ENCODE measurements at regions not wholly inside any gene's neighbourhood (a gene's known extent, or its start where the extent isn't known, plus 50 kb on each side); places are given as distances from the start of the nearest gene placed in this dataset.

- FAIRE-seq, result no peak
Observed at GRCh38 chr18:53749766-53750165, 474.7 kb downstream of the MBD2 start.

GRCh38 chr18:53747663-53748160, 476.8 kb downstream of the MBD2 start:
- FAIRE-seq, result no peak

GRCh38 chr18:53747210-53747609, 477.3 kb downstream of the MBD2 start:
- no peak for FAIRE-seq

DNA sequence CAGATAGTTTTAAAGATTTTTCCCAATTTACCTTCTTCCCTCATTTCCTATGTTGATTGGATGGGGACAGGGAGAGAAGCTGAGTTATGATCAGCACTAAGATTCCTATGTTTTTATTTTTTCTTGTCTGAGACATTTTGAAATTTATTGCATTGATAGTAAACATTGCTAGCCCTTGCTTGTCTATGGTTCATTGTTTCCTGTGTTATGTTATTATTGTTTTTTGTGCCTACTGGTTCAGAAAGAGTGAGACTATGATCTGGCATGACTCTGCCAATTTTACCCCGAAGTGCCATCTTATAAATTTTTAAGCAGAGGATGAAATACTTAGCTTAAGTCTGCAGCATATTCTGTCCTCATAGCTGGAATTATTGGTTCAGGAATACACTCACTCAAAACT, 478.5 kb downstream of the MBD2 start:
- no peak for FAIRE-seq

DNA sequence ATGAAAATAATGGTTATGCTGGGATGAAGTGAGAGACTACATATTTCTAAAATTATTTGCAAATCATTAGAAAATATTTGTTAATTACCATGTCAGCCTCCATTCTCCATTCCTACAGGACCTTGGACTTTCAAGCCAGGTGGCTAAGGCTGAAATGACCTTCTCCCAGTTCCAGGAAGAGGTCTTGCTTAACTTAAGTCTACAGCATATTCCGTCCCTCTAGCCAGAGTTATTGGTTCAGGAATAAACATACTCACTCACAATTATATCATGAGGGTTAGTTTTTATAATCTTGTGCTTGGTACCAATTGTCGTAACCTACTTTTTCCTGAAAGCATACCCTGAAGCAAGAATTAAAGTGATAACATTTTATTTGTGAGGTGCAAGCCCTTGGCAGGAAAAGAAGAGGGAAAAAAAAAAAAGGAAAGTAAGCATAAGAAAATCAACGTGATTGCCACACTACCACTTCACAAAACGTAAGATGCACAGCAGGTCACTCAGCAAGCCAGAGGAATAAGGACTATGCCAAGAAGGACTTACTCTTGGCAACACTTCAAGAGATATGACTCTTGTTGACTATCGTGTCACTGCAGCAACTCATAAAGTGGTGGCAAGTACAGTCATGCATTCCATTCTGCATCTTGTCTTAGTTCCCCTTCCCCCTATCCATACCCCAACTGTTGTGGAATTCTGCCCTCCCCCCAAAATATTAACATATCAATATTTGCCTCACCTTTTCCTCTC, 479.1 kb downstream of the MBD2 start:
- no peak for FAIRE-seq

- no peak for FAIRE-seq
Observed at GRCh38 chr18:53739700-53740099, 484.8 kb downstream of the MBD2 start.

- no peak for FAIRE-seq
Observed at GRCh38 chr18:53735526-53735925, 488.9 kb downstream of the MBD2 start.

- no peak for FAIRE-seq
Observed at GRCh38 chr18:53715243-53715853, 509.1 kb downstream of the MBD2 start.

- no peak for FAIRE-seq
Observed at GRCh38 chr18:53710080-53710479, 514.4 kb downstream of the MBD2 start.

- no peak for FAIRE-seq
Observed at GRCh38 chr18:53702480-53702879, 522.0 kb downstream of the MBD2 start.

DNA sequence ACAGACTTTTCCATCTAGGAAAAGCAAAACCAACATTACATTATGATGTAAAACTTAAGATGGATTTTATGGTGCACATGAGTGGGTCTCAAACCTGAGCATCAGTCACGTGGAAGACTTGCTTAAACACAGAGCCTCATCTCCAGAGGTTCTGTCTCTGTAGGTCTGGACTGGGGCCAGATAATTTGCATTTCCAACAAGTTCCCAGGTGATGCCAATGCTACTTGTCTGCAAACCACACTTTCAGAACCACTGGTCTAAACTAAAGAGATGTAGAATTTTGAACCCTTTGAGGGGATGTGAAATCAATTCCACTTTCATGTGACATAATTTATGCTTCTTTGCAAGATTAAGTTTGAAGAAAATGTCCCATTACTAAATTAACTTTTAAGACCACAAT, 522.8 kb downstream of the MBD2 start:
- FAIRE-seq, result no peak

DNA sequence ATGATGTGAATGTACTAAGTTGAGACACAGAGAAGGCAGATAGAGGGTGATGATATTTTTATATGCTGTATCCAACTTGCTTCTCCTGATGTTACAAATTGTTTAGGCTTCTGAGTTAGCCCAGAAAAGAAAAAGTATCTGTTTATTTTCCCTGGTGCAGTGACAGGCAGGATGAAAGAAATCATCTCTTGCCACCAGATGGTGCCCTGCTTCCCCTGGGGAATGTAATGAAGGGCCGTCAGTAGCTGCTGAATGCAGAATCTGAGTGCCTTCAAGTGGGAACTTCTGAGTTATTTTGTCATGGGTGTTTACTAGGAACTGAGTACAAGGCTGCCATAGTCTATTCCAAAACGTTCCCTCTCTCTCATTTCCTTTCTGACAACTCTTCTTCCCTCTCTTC, 525.6 kb downstream of the MBD2 start:
- no peak for FAIRE-seq

- FAIRE-seq, result no peak
Observed at GRCh38 chr18:53689886-53690285, 534.6 kb downstream of the MBD2 start.

- no peak for FAIRE-seq
Observed at GRCh38 chr18:53686965-53687364, 537.5 kb downstream of the MBD2 start.

DNA sequence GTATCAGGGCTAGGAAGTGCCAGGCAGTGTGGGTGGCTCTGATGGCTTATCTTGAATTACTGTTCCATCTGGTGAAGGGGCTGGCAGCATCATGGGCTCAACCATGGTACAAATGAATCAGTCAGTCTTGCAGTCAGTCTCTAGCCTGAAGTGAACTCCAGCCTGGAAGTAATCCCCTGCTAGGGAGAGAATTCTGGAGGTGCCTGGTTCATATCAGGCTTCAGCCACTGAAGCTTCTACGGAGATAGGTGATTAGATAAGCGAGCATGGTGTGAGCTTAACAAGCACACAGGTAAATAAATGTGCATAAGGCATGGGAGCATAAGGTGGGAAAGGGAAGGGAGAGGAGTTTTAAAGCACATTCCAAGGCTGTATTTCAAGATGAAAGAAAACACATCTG, 541.7 kb downstream of the MBD2 start:
- no peak for FAIRE-seq

DNA sequence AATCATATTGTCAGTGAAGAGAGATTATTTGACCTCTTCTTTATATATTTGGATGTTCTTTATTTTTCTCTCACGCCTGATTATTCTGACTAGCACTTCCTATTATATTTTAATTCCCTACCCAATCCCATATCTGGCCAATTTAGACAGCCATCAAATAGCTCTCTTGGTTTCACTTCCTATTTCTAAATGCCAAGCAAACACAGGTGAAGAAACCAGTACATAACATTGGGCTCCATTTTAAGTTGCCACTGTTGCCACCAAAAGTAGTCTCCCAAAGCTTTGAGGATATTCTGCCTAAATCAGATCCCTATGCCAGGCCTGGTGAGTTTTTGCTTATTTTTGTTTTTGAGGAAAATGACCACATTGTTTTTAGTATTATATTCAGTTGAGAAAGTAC, 547.0 kb downstream of the MBD2 start:
- FAIRE-seq, result no peak

DNA sequence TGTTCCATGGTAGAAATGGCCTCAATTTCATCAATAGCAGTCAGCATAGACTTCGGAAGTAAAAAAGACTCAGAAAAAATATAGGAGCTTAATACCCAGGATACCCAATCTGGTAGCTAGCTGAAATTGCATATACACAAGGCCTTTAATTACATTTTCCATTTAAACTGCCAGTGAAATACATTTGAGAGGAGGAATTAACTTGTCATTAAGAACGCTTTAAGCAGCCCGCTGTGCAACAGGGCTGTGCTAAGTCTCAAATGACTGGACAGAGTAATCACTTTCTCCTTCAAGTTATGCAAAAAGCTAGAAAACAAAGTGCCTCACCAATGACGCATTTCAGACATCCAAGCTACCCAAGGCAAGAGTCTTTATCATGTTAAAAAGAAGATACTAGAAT, 558.8 kb downstream of the MBD2 start:
- no peak for FAIRE-seq

- no peak for FAIRE-seq
Observed at GRCh38 chr18:53664575-53664974, 559.9 kb downstream of the MBD2 start.

DNA sequence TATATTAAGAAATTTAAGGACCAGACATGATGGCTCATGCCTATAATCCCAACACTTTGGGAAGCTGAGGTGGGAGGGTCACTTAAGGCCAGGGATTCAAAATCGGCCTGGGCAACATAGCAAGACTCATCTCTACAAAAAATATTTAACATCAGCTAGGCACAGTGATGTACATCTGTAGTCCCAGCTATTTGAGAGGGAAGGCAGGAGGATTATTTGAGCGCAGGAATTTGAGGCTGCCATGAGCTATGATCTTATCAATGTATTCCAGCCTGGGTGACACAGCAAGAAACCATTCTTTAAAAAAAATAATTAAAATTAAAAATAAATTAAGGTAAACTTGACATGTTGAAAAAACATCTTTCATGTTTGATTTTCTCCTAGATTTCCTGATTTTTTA, 564.2 kb downstream of the MBD2 start:
- FAIRE-seq, result no peak

DNA sequence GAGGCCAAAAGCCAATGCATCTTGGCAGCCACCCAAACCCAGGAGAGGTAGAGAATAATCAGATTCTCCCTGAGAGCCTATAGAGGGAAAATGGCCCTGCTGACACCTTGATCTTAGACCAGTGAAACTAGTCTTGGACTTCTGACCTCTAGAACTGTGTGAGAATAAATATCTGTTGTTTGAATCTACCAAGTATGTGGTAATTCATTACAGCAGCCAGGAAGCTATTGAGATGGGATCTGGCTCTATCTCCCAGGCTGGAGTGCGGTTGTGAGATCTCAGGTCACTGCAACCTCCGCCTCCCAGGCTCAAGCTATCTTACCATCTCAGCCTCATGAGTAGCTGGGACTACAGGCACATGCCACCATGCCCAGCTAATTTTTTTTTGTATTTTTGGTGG, 567.2 kb downstream of the MBD2 start:
- FAIRE-seq, result no peak

DNA sequence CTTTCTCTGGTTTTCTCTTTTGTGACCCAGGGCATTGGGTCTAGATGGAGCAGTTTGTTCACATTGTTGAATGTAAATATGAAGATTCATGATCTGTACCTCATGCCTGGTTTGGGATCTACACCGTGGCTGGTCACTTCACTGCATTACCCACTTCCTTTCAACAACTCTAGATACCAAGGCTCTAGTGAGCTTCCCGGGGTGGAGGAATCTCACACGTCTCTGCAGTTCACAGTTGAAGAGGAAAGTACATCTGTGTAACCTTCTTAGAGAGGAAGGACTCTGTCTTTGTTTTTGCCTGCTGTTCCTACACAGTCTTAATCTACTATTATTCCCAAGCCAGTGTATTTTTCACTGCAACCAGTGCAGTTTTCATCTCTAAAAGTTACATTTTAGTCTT, 574.8 kb downstream of the MBD2 start:
- no peak for FAIRE-seq

DNA sequence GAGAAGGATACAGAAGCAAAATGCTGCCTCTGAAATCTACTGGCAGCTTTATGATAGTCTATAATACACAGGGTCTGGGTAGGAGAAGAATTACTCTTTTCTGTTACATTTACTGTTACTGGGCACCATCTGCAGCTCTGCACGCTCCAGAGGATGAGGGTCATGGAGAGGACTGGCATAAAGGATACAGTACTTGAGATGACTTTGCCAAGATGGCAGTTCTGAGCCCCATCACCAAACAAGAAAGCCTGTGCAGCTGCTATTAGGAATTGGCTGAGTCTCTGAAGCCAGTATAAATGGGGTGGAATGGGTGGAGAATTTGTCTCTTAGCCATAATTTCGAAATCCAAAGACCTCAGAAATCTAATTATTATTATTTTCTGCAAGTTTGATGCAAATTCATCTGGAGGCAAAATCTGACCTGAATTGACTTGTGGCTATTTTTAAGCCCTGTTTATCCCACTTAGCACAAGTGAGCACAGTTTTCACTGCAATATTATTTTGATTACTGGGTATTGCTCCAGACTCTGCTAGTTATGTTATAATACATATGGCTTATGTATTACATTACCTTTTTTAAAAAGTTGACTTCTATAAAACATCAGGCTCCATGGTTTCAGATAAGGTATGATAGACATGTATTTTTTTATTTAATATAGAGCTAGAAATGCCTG, 579.5 kb downstream of the MBD2 start:
- no peak for FAIRE-seq

DNA sequence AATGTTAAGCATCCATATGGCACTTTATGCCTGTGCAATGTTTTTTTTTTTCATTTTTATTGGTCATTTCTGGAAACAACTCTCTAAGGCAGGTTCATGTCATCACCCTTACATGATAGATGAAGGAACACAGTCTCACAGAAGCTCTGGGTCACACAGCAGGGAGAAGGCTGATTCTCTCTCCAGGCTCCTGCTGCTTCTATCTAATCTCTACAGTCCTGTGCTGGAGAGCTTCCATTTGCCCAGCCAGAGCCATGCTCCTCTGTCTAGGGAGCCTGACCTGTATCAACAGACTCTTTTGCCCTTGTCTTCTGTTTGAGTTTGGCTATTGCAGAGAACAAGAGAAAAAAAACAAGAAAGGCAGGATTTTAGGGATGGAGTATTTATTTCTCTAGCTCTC, 584.8 kb downstream of the MBD2 start:
- no peak for FAIRE-seq

DNA sequence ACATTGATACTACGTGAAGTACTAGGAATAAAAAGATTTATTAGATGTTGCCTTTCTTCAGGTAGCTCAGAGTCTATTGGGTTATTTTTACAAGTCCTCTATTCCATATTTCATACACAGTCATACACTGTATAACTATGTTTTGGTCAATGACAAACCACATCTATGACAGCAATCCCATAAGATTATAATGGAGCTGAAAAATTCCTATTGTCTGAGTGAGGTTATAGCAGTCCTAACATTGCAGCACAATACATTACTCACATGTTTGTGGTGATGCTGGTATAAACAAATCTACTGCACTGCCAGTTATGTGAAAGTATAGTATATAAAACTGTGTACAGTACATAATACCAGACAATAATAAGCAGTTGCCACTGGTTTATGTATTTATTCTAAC, 595.1 kb downstream of the MBD2 start:
- FAIRE-seq, result no peak
